HCT116 (cell line): ENCODE measurements at regions not wholly inside any gene's neighbourhood (a gene's known extent, or its start where the extent isn't known, plus 50 kb on each side); places are given as distances from the start of the nearest gene placed in this dataset.

Source experiments
- ATAC-seq: fragments of 200-7000 bp; cut with Tn5 transposase; 2 replicates; pipeline ENCODE4 v1.9.1; 2020; ENCODE audit warnings: mild to moderate bottlenecking, moderate library complexity
- BruUV-seq: library from RNA; stranded (reverse); fragments of 400-500 nt; replicated peaks from 2 replicates; lab custom pipeline; 2021; lab: Mats Ljungman, UMichigan
- CTCF ChIA-PET: fragments of 300-600 bp; sonication (Branson Sonifier 250); formaldehyde crosslinking; loops from one replicate; lab custom pipeline; 2021; ENCODE audit warnings: antibody characterized with exemption; lab: Charles Lee
- POLR2A ChIA-PET: fragments of 300-600, 350-600 bp; sonication (Branson Sonifier 250); formaldehyde crosslinking; loops from one replicate; lab custom pipeline; 2021; ENCODE audit warnings: antibody characterized with exemption; lab: Charles Lee
- RAD21 ChIA-PET, 2 experiments: fragments of 300-600 bp; sonication (Branson Sonifier 250); formaldehyde crosslinking; loops; one replicate each; lab custom pipeline; 2023; ENCODE audit warnings: low total read pairs in 2 of 2; ENCODE audit not compliant: uncharacterized antibody in 2 of 2, unreplicated experiment in 2 of 2, low non-redundant PET in 1 of 2; lab: Charles Lee
- DNase-seq: peaks from one replicate; pipeline ENCODE4 v3.0.0-alpha.2; 2010; ENCODE audit warnings: low read depth, low spot score
- H2AFZ ChIP-seq: fragments of 200-600 bp; shearing (Covaris generic), sonication (generic); 2 replicates; pipeline ENCODE4 v1.6.1; 2017; ENCODE audit warnings: low read depth, mixed run types, mixed read lengths, antibody characterized with exemption, low read length; ENCODE audit not compliant: poor library complexity, severe bottlenecking
- H3K27ac ChIP-seq: 2 replicates; pipeline ENCODE4 v1.5.1; 2012; ENCODE audit warnings: low read depth, low read length
- H3K27me3 ChIP-seq: fragments of 200-600 bp; sonication (generic); 2 replicates; pipeline ENCODE4 v1.6.1; 2016; ENCODE audit warnings: mixed run types, low read length, mixed read lengths; ENCODE audit not compliant: insufficient read depth
- H3K36me3 ChIP-seq, 2 experiments: fragments of 200-500 bp in 1 of 2; fragments of 200-600 bp in 1 of 2; sonication (Bioruptor generic) in 1 of 2; sonication (generic) in 1 of 2; 2 replicates each; pipeline versions ENCODE4 v1.5.1 to v1.6.1; 2014 to 2016; ENCODE audit warnings: low read length in 2 of 2, inconsistent platforms in 1 of 2, mixed read lengths in 1 of 2, mixed run types in 1 of 2; ENCODE audit not compliant: insufficient read depth in 2 of 2, control insufficient read depth in 1 of 2
- H3K4me1 ChIP-seq, 2 experiments: fragments of 200-600 bp in 1 of 2; sonication (generic) in 1 of 2; 2 replicates each; pipeline versions ENCODE4 v1.5.1 to v1.6.1; 2012 to 2017; ENCODE audit warnings: low read length in 2 of 2, inconsistent platforms in 1 of 2, mild to moderate bottlenecking in 1 of 2, mixed read lengths in 1 of 2, mixed run types in 1 of 2, moderate library complexity in 1 of 2; ENCODE audit not compliant: insufficient read depth in 2 of 2, control insufficient read depth in 1 of 2
- H3K4me2 ChIP-seq: fragments of 200-600 bp; sonication (generic); 2 replicates; pipeline ENCODE4 v1.6.1; 2017; ENCODE audit warnings: mixed run types, low read length, mixed read lengths
- H3K4me3 ChIP-seq, 2 experiments: fragments of 200-600 bp in 1 of 2; sonication (generic) in 1 of 2; replicated peaks in 1 of 2; 2 replicates each; pipeline ENCODE4 v1.5.1; 2011 to 2016; ENCODE audit warnings: low read length in 2 of 2, control low read depth in 1 of 2, low read depth in 1 of 2, mild to moderate bottlenecking in 1 of 2, mixed read lengths in 1 of 2, mixed run types in 1 of 2
- H3K79me2 ChIP-seq: fragments of 200-600 bp; sonication (generic); 2 replicates; pipeline ENCODE4 v1.6.1; 2017; ENCODE audit warnings: mild to moderate bottlenecking, mixed run types, low read length, moderate library complexity, mixed read lengths; ENCODE audit not compliant: insufficient read depth
- H3K9ac ChIP-seq: fragments of 200-600 bp; sonication (generic); 2 replicates; pipeline ENCODE4 v1.6.1; 2016; ENCODE audit warnings: low read length, mixed read lengths
- H3K9me2 ChIP-seq: fragments of 200-600 bp; sonication (generic), shearing (Covaris generic); 2 replicates; pipeline ENCODE4 v1.6.1; 2017; ENCODE audit warnings: mixed run types, mild to moderate bottlenecking, moderate library complexity; ENCODE audit not compliant: insufficient read depth
- H3K9me3 ChIP-seq, 2 experiments: fragments of 200-500 bp in 1 of 2; fragments of 200-600 bp in 1 of 2; sonication (Bioruptor generic) in 1 of 2; sonication (generic) in 1 of 2; 2 replicates each; pipeline ENCODE4 v1.6.1; 2014 to 2017; ENCODE audit warnings: low read length in 2 of 2, mixed read lengths in 2 of 2, inconsistent platforms in 1 of 2, low read depth in 1 of 2, mild to moderate bottlenecking in 1 of 2, mixed run types in 1 of 2, moderate library complexity in 1 of 2; ENCODE audit not compliant: control insufficient read depth in 1 of 2, insufficient read depth in 1 of 2
- H4K20me1 ChIP-seq: fragments of 200-600 bp; sonication (generic), shearing (Covaris generic); 2 replicates; pipeline ENCODE4 v1.6.1; 2017; ENCODE audit warnings: mixed run types, mild to moderate bottlenecking, moderate library complexity; ENCODE audit not compliant: insufficient read depth
- ATF3 ChIP-seq: IDR thresholded peaks from 2 replicates; pipeline ENCODE4 v1.6.1; 2012
- CEBPB ChIP-seq: IDR thresholded peaks from 2 replicates; pipeline ENCODE4 v1.6.1; 2012; ENCODE audit warnings: low read depth
- CTCF ChIP-seq, 3 experiments: fragments of 200-600 bp in 1 of 3; sonication (generic) in 1 of 3; IDR thresholded peaks in 2 of 3; conservative IDR thresholded peaks in 1 of 3; 2 replicates each; pipeline ENCODE4 v1.5.1; 2012 to 2017; ENCODE audit warnings: low read depth in 2 of 3, low read length in 2 of 3, antibody characterized with exemption in 1 of 3, borderline replicate concordance in 1 of 3, control low read depth in 1 of 3, mild to moderate bottlenecking in 1 of 3, mixed read lengths in 1 of 3, mixed run types in 1 of 3, moderate library complexity in 1 of 3; ENCODE audit not compliant: insufficient read depth in 1 of 3
- EGR1 ChIP-seq: IDR thresholded peaks from 2 replicates; pipeline ENCODE4 v1.6.1; 2012; ENCODE audit warnings: low read depth
- EZH2phosphoT487 ChIP-seq: fragments of 200-600 bp; IDR thresholded peaks from 2 replicates; pipeline ENCODE4 v1.6.1; 2018; ENCODE audit warnings: antibody characterized with exemption, borderline replicate concordance
- FOSL1 ChIP-seq: IDR thresholded peaks from 2 replicates; pipeline ENCODE4 v1.6.1; 2012; ENCODE audit warnings: low read depth
- SIN3A ChIP-seq: IDR thresholded peaks from 2 replicates; pipeline ENCODE4 v1.6.1; 2012; ENCODE audit warnings: low read depth
- SRF ChIP-seq: IDR thresholded peaks from 2 replicates; pipeline ENCODE4 v1.6.1; 2012; ENCODE audit warnings: low read depth
- TCF7L2 ChIP-seq: IDR thresholded peaks from 2 replicates; pipeline ENCODE4 v1.7.0; 2011; ENCODE audit warnings: borderline replicate concordance, inconsistent platforms; ENCODE audit not compliant: insufficient read depth, insufficient read length; ENCODE audit errors: extremely low read depth
- YY1 ChIP-seq: IDR thresholded peaks from 2 replicates; pipeline ENCODE4 v1.6.1; 2011; ENCODE audit warnings: low read length, low read depth, moderate library complexity, mild to moderate bottlenecking; ENCODE audit not compliant: insufficient replicate concordance; ENCODE audit errors: extremely low read depth
- intact Hi-C: fragments of 100-400 bp; cut with micrococcal nuclease; formaldehyde crosslinking; loops from 2 replicates; pipeline ENCODE4 v1.10.0; 2022

- no peak for TF ChIP-seq TCF7L2
- no peak for TF ChIP-seq SRF
- no peak for TF ChIP-seq SIN3A
- TF ChIP-seq CEBPB: no peak
- no peak for TF ChIP-seq FOSL1
- TF ChIP-seq EGR1: no peak
- TF ChIP-seq CTCF (IDR thresholded peaks at IDR 0.05 in 2 of 3, conservative IDR thresholded peaks at IDR 0.05 in 1 of 3; ENCODE audit: borderline replicate concordance in 1 of 3, insufficient read depth in 1 of 3, low read depth in 2 of 3, low read length in 2 of 3): no peak
- TF ChIP-seq ATF3: no peak
- no peak for TF ChIP-seq EZH2phosphoT487
- no peak for TF ChIP-seq YY1
Measured at GRCh38 chr2:226251661-226252060, 548.0 kb downstream of the IRS1 start (continued).

- ChIA-PET RAD21 (no interaction called here), CTCF (no interaction called here), POLR2A (no interaction called here)
- no peaks in the 10 kb centered on the region for H3K9me2 ChIP-seq
- no peaks in the 10 kb centered on the region for H3K79me2 ChIP-seq
- H3K9me3 ChIP-seq: peaks cover 0 to 5% of the 10 kb centered on the region in 2 experiments; a peak in 2 of 4 replicates
- DNase-seq (no peak), ATAC-seq (no peak)
- H3K4me1 ChIP-seq: peaks cover 6 to 11% of the 10 kb centered on the region in 2 experiments
- peak overlapping the region; percentile 14 for H2AFZ ChIP-seq
- H3K4me3 ChIP-seq: no peak overlapping the region
- H3K27ac ChIP-seq: peak overlapping the region; percentile 6; the same call in 1 of the 2 replicates
- H4K20me1 ChIP-seq: no peaks in the 10 kb centered on the region
- no peak overlapping the region for H3K9ac ChIP-seq
- intact Hi-C loops: no loop called here
- no TSS peak for BruUV-seq
- no peak for TF ChIP-seq SIN3A
- peak in 1 of 3 experiments; percentile 41; a peak in 1 of 6 replicates for TF ChIP-seq CTCF (IDR thresholded peaks at IDR 0.05 in 2 of 3, conservative IDR thresholded peaks at IDR 0.05 in 1 of 3; ENCODE audit: borderline replicate concordance in 1 of 3, insufficient read depth in 1 of 3, low read depth in 2 of 3, low read length in 2 of 3)
- H3K36me3 ChIP-seq: no peaks in the 10 kb centered on the region
- H3K4me2 ChIP-seq: no peak overlapping the region
- no peaks in the 10 kb centered on the region for H3K27me3 ChIP-seq
Measured at GRCh38 chr2:226247289-226248275, 552.0 kb downstream of the IRS1 start.
